HFFc6 (cell line): ENCODE measurements at regions not wholly inside any gene's neighbourhood (a gene's known extent, or its start where the extent isn't known, plus 50 kb on each side); places are given as distances from the start of the nearest gene placed in this dataset.
A peak's percentile ranks its signal among the peaks of the same experiment; 100 is the strongest.
"Not testable (repeated sequence)": the region's sequence is repeated elsewhere in the genome, so short reads cannot be mapped to it uniquely, and the experiment has no call there.

Experiments
- DNase-seq: peaks from one replicate; pipeline ENCODE4 v3.0.0-alpha.2; 2018
- H3K27ac Mint-ChIP-seq: 2 replicates; pipeline ENCODE4 v1.8.0; 2020; ENCODE audit warnings: mild to moderate bottlenecking, mixed read lengths
- H3K27me3 Mint-ChIP-seq: 2 replicates; pipeline ENCODE4 v1.8.0; 2021; ENCODE audit warnings: mild to moderate bottlenecking, moderate library complexity, mixed read lengths; ENCODE audit not compliant: insufficient read depth
- H3K36me3 Mint-ChIP-seq: 2 replicates; pipeline ENCODE4 v1.8.0; 2021; ENCODE audit warnings: low read depth, mixed read lengths
- H3K4me1 Mint-ChIP-seq: 2 replicates; pipeline ENCODE4 v1.8.0; 2020; ENCODE audit warnings: low read depth, mixed read lengths
- H3K4me3 Mint-ChIP-seq: 2 replicates; pipeline ENCODE4 v1.8.0; 2020; ENCODE audit warnings: mild to moderate bottlenecking, moderate library complexity, mixed read lengths
- H3K9me3 Mint-ChIP-seq: 2 replicates; pipeline ENCODE4 v1.8.0; 2020; ENCODE audit warnings: mild to moderate bottlenecking, mixed read lengths
- CTCF ChIP-seq: fragments of 200-600 bp; sonication (generic); IDR thresholded peaks from 2 replicates; pipeline ENCODE4 v1.5.0; 2021; ENCODE audit warnings: antibody characterized with exemption, mild to moderate bottlenecking

DNA sequence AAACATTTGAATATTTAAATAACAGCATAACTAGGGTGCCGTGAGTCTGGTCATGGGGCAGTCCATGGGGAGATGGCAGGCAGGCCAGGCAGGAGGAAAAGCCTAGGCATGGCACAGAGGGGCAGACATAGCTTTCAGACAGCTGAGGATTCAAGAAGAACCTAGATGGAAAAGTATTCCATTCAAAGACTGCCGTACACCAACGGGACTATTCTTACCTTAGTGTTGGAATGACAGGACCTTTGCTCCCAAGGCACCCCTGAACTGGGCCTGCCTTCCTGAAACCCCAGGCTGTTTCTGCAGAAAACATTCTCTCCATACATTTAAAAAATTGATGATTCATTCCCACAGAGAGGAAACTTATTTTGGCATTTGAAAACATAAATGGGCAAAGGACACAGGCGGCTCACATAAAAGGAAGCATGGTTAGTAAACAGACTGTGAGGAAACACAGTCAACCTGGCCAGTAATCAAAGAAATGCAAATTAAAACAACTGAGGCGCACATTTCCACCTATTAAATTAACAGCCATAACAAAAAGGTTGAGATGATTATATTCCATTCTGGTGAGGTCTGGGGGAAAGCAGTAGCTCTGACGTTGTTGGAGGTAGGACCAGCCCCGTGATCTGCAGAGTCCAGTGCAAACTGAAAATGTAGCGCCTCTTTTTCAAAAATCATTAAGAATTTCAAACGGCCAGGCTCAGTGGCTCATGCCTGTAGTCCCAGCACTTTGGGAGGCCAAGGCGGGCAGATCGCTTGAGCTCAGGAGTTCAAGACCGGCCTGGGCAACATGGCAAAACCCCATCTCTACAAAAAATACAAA lies 71.3 kb upstream of the SMAD3 start:
- H3K9me3 Mint-ChIP-seq: peaks cover 11% of the 10 kb centered on the region
- TF ChIP-seq CTCF: no peak
- no peak overlapping the region for H3K4me3 Mint-ChIP-seq
- peaks cover 11% of the 10 kb centered on the region for H3K27me3 Mint-ChIP-seq
- H3K27ac Mint-ChIP-seq: no peak overlapping the region
- no peak for DNase-seq
- H3K4me1 Mint-ChIP-seq: peaks cover 15% of the 10 kb centered on the region
- H3K36me3 Mint-ChIP-seq: peaks cover 12% of the 10 kb centered on the region

DNA sequence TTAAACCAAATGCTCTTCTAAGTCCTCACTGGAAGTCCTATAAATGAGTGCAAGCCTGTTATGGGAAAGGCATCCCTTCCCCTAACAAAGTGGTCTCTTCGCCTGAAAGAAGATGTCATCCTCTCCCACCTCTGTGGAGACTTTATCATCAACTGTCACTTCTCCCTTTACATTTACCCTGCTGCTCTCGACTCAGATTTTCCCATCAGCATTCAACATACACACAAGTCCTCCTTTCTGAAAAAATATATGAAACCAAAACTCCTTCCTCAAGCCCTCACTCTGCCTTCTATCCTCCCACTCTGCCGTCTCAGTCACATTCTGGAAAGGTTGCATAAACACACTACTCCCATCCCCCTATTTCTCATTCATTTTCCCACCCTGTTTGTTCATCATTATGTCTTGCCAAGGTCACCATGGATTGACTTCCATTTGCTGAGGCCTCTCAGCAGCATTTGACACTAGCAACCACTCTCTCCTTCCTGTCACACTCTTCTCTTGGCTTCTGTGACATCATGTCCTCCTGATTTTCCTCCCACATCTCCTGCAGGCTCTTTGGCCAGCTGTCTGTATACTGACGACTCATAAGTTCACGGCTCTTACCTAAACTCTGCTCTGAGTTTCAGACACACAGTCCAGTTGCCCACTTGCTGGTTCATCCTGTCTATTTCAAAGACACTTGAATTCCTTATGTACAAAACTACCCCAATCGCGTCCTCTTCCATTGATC lies 70.3 kb upstream of the SMAD3 start:
- Mint-ChIP-seq H3K27ac (no peak overlapping the region), H3K36me3 (peaks cover 13% of the 10 kb centered on the region), H3K27me3 (peaks cover 11% of the 10 kb centered on the region), H3K9me3 (peaks cover 11% of the 10 kb centered on the region), H3K4me1 (peaks cover 24% of the 10 kb centered on the region), H3K4me3 (no peak overlapping the region)
- no peak for DNase-seq
- no peak for TF ChIP-seq CTCF

DNA sequence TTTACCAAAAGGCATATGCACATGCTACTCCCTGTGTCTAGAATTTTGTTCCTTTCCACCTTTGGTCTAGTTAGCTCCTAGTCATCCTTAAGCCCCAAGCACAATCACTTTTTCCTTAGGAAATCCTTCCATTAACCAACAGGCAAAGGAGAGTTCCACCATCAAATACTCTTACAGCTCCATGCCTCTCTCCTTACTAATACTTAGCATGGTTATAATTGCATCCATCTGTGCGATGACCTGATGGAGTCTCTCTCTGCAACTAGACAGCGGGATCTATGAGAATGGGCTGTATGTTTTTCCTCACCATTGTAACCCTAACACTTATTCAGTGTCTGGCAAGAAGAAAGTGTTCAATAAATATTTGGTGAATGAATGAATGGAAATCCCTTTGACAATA lies 69.3 kb upstream of the SMAD3 start:
- no peak for TF ChIP-seq CTCF
- Mint-ChIP-seq H3K4me3 (no peak overlapping the region), H3K9me3 (peaks cover 11% of the 10 kb centered on the region), H3K27ac (no peak overlapping the region), H3K36me3 (peaks cover 13% of the 10 kb centered on the region), H3K4me1 (peaks cover 29% of the 10 kb centered on the region), H3K27me3 (peaks cover 16% of the 10 kb centered on the region)
- peak; percentile 20 for DNase-seq

DNA sequence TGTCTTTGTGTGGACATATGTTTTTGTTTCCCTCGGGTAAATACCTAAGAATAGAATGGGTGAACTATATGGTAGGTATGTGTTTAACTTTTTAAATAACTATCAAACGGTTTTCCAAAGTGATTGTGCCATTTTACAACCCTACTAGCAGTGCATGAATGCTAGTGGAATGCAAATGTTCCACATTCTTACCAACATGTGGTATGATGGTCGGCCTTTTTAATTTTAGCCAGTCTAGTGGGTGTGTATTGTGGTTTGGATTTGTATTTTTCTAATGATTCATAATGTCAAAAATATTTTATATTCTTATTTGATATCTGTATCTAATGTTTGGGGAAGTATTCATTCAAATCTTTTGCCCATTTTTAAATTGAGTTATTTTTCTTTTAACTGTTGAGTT lies 68.2 kb upstream of the SMAD3 start:
- TF ChIP-seq CTCF: no peak
- Mint-ChIP-seq H3K27ac (no peak overlapping the region), H3K4me1 (peaks cover 29% of the 10 kb centered on the region), H3K27me3 (peaks cover 15% of the 10 kb centered on the region; the same call in 1 of the 2 replicates), H3K36me3 (peaks cover 13% of the 10 kb centered on the region), H3K9me3 (peaks cover 11% of the 10 kb centered on the region), H3K4me3 (no peak overlapping the region)
- peak; percentile 85 for DNase-seq

DNA sequence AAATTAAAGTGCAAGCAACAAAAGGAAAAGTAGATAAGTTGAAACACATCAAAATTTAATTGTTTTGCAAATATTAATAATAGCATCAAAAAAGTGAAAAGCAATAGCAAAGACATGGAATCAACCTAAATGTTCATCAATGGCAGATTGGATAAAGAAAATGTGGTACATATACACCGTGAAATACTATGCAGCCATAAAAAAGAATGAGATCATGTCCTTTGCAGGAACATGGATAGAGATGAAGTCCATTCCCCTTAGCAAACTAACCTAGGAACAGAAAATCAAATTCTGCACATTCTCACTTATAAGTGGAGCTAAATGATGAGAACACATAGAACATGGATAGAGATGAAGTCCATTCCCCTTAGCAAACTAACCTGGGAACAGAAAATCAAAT lies 67.2 kb upstream of the SMAD3 start:
- Mint-ChIP-seq H3K4me1 (peaks cover 34% of the 10 kb centered on the region), H3K9me3 (peaks cover 11% of the 10 kb centered on the region), H3K27me3 (peaks cover 14% of the 10 kb centered on the region; the same call in 1 of the 2 replicates), H3K36me3 (peaks cover 13% of the 10 kb centered on the region)
- not testable (repeated sequence) for DNase-seq, H3K4me3 Mint-ChIP-seq, H3K27ac Mint-ChIP-seq
